ENCODE measurements at regions not wholly inside any gene's neighbourhood (a gene's known extent, or its start where the extent isn't known, plus 50 kb on each side); places are given as distances from the start of the nearest gene placed in this dataset.

DNA sequence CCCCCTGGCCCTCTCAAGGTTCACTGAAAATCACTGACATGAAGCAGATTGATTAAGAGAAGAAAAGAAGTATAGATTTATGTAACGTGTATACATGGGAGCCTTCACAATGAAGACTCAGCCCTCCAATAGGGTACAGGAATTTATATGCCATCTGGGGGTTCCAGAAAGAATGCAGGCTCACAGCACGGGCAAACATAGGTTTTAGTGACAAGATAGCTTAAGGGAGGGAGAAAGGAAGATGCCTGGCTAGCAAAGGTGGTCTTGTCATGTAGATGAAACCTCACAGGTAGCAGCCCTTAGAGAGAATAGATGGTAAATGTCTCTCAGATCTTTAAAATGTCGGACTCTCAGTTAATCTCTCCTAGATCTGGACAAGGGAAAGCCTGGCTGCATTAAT, 173.9 kb downstream of the RNF152 start:
- TF ChIP-seq EZH2 (IDR thresholded peaks at IDR 0.05; ENCODE audit: borderline replicate concordance, low read depth, low read length, severe bottlenecking), result no peak
- TF ChIP-seq CTCF (IDR thresholded peaks at IDR 0.05; ENCODE audit: borderline replicate concordance, extremely low read depth, low read length, poor library complexity, severe bottlenecking), result no peak
- H2AFZ ChIP-seq (ENCODE audit: low read depth, low read length), result no peak overlapping the region
- H3K4me1 ChIP-seq (ENCODE audit: insufficient read depth, low read length), result peaks cover 5% of the 10 kb centered on the region; the same call in 1 of the 2 replicates
- H4K20me1 ChIP-seq (ENCODE audit: insufficient read depth, low read length), result no peaks in the 10 kb centered on the region
- ATAC-seq (ENCODE audit: insufficient read depth, low read depth), result no peak
- H3K79me2 ChIP-seq (ENCODE audit: insufficient read depth, low read length), result no peaks in the 10 kb centered on the region
- H3K4me2 ChIP-seq (ENCODE audit: insufficient read depth, low read length), result no peak overlapping the region
- H3K27me3 ChIP-seq (ENCODE audit: insufficient read depth, low read length, poor library complexity), result no peaks in the 10 kb centered on the region
- DNase-seq, result no peak
- no peak overlapping the region for H3K4me3 ChIP-seq (ENCODE audit: low read depth in 1 of 2, low read length in 2 of 2)
- H3K27ac ChIP-seq (ENCODE audit: low read length), result no peak overlapping the region
- no peak overlapping the region for H3K9ac ChIP-seq (ENCODE audit: low read depth, low read length)
- H3K9me3 ChIP-seq (ENCODE audit: insufficient read depth, low read length, severe bottlenecking), result no peaks in the 10 kb centered on the region
- no peaks in the 10 kb centered on the region for H3K36me3 ChIP-seq (ENCODE audit: insufficient read depth, low read length)

DNA sequence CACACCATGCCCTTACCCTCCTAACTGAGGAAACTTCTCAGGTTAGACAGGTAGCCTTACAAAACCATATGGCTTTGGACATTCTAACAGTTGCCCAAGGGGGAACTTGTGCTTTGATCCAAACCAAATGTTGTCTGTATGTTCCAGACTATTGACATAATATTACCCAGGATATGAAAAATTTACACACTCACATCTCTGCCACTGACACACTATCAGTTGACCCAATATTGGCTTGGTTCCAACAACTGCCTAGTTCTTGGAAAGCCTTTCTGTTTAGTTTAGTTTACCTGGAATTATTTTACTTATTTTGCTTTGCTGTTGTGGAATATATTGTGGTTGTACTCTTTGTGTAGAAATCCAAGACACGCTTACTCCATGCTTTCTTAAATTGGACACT, 178.4 kb downstream of the RNF152 start:
- Histone ChIP-seq H3K27ac (ENCODE audit: low read length) (no peak overlapping the region), H3K9me3 (ENCODE audit: insufficient read depth, low read length, severe bottlenecking) (peaks cover 11% of the 10 kb centered on the region), H4K20me1 (ENCODE audit: insufficient read depth, low read length) (no peaks in the 10 kb centered on the region), H3K4me1 (ENCODE audit: insufficient read depth, low read length) (peaks cover 5% of the 10 kb centered on the region; the same call in 1 of the 2 replicates), H3K4me3 (ENCODE audit: low read depth in 1 of 2, low read length in 2 of 2) (no peak overlapping the region), H2AFZ (ENCODE audit: low read depth, low read length) (no peak overlapping the region), H3K79me2 (ENCODE audit: insufficient read depth, low read length) (no peaks in the 10 kb centered on the region), H3K27me3 (ENCODE audit: insufficient read depth, low read length, poor library complexity) (no peaks in the 10 kb centered on the region), H3K4me2 (ENCODE audit: insufficient read depth, low read length) (no peak overlapping the region), H3K9ac (ENCODE audit: low read depth, low read length) (no peak overlapping the region), H3K36me3 (ENCODE audit: insufficient read depth, low read length) (no peaks in the 10 kb centered on the region)
- DNase-seq, result no peak
- TF ChIP-seq CTCF (IDR thresholded peaks at IDR 0.05; ENCODE audit: borderline replicate concordance, extremely low read depth, low read length, poor library complexity, severe bottlenecking), result no peak
- TF ChIP-seq EZH2 (IDR thresholded peaks at IDR 0.05; ENCODE audit: borderline replicate concordance, low read depth, low read length, severe bottlenecking), result no peak
- no peak for ATAC-seq (ENCODE audit: insufficient read depth, low read depth)

DNA sequence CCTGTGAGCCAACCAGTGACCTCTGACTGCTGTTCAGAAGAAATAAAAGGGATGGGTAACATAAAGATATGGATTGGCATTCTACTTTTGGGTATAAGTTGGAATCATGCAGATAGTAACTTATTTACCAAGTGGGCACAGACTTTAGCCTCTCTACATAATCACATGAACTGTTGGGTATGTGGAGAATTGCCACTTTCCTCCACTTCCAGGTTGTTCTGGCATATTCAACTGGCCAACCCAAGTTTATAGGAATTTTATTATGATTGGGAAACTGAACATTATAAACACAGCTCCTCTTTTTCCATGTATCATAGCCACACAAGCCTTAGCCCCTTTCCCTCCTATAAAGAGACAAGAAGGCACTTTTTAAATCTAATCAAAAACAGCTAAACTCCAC, 179.3 kb downstream of the RNF152 start:
- no peak overlapping the region for H2AFZ ChIP-seq (ENCODE audit: low read depth, low read length)
- no peak overlapping the region for H3K4me2 ChIP-seq (ENCODE audit: insufficient read depth, low read length)
- H4K20me1 ChIP-seq (ENCODE audit: insufficient read depth, low read length), result no peaks in the 10 kb centered on the region
- H3K4me3 ChIP-seq (ENCODE audit: low read depth in 1 of 2, low read length in 2 of 2), result no peak overlapping the region
- H3K79me2 ChIP-seq (ENCODE audit: insufficient read depth, low read length), result no peaks in the 10 kb centered on the region
- DNase-seq (no peak), ATAC-seq (ENCODE audit: insufficient read depth, low read depth) (no peak)
- TF ChIP-seq CTCF (IDR thresholded peaks at IDR 0.05; ENCODE audit: borderline replicate concordance, extremely low read depth, low read length, poor library complexity, severe bottlenecking) (no peak), EZH2 (IDR thresholded peaks at IDR 0.05; ENCODE audit: borderline replicate concordance, low read depth, low read length, severe bottlenecking) (no peak)
- no peaks in the 10 kb centered on the region for H3K27me3 ChIP-seq (ENCODE audit: insufficient read depth, low read length, poor library complexity)
- no peak overlapping the region for H3K9ac ChIP-seq (ENCODE audit: low read depth, low read length)
- peaks cover 5% of the 10 kb centered on the region; the same call in 1 of the 2 replicates for H3K4me1 ChIP-seq (ENCODE audit: insufficient read depth, low read length)
- H3K27ac ChIP-seq (ENCODE audit: low read length), result no peak overlapping the region
- H3K36me3 ChIP-seq (ENCODE audit: insufficient read depth, low read length), result no peaks in the 10 kb centered on the region
- peaks cover 18% of the 10 kb centered on the region for H3K9me3 ChIP-seq (ENCODE audit: insufficient read depth, low read length, severe bottlenecking)

Measured in DND-41 (cell line).